Activated naive CD4-positive, alpha-beta T cell treated with anti-CD3 and anti-CD28 coated beads for 36 hours (primary cell): ENCODE measurements at regions not wholly inside any gene's neighbourhood (a gene's known extent, or its start where the extent isn't known, plus 50 kb on each side); places are given as distances from the start of the nearest gene placed in this dataset.

Experiments
- CTCF ChIA-PET: fragments of 350-600 bp; sonication (Branson Sonifier 250); formaldehyde crosslinking; loops from one replicate; lab custom pipeline; 2021; ENCODE audit warnings: antibody characterized with exemption; lab: Charles Lee
- DNase-seq: peaks from one replicate; pipeline ENCODE4 v3.0.0-alpha.2; 2020
- H3K27ac Mint-ChIP-seq: one replicate; pipeline ENCODE4 v1.8.0; 2021; ENCODE audit warnings: mild to moderate bottlenecking, mixed read lengths
- H3K27me3 Mint-ChIP-seq: one replicate; pipeline ENCODE4 v1.8.0; 2021; ENCODE audit warnings: low read depth, mixed read lengths
- H3K36me3 Mint-ChIP-seq: one replicate; pipeline ENCODE4 v1.8.0; 2021; ENCODE audit warnings: low read depth, mixed read lengths
- H3K4me1 Mint-ChIP-seq: one replicate; pipeline ENCODE4 v1.8.0; 2021; ENCODE audit warnings: low read depth, mixed read lengths
- H3K4me3 Mint-ChIP-seq: one replicate; pipeline ENCODE4 v1.8.0; 2021; ENCODE audit warnings: mild to moderate bottlenecking, moderate library complexity, mixed read lengths
- H3K9me3 Mint-ChIP-seq: one replicate; pipeline ENCODE4 v1.8.0; 2021; ENCODE audit warnings: mixed read lengths
- intact Hi-C: fragments of 100-400 bp; cut with micrococcal nuclease; formaldehyde crosslinking; loops from one replicate; pipeline ENCODE4 v1.15.1; 2023

GRCh38 chr14:26996246-26996645 lies 398.4 kb upstream of the NOVA1 start:
- Mint-ChIP-seq H3K4me3 (no peak overlapping the region), H3K4me1 (no peaks in the 10 kb centered on the region), H3K27ac (no peak overlapping the region), H3K36me3 (no peaks in the 10 kb centered on the region), H3K27me3 (no peaks in the 10 kb centered on the region), H3K9me3 (peaks cover 13% of the 10 kb centered on the region)
- no peak for DNase-seq
- CTCF ChIA-PET: no interaction called here
- intact Hi-C loops: no loop called here

DNA sequence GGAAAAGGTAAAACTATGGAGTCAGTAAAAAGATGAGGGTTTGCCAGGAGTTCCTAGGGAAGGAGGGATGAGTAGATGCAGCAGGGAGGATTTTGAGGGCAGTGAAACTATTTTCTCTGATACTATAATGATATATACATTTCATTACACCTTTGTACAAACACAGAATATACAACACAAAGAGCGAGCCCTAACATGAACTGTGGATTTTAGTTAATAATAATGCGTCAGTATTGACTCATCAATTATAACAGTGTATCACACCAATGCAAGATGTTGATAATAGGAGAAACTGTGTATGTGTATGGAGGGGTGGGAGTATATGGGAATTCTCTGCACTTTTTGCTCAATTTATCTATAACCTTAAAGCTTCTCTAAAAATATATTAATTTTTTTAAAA lies 404.3 kb upstream of the NOVA1 start:
- Mint-ChIP-seq H3K9me3 (peaks cover 20% of the 10 kb centered on the region), H3K4me3 (no peak overlapping the region), H3K27me3 (no peaks in the 10 kb centered on the region), H3K4me1 (no peaks in the 10 kb centered on the region), H3K27ac (no peak overlapping the region), H3K36me3 (no peaks in the 10 kb centered on the region)
- intact Hi-C loops: no loop called here
- CTCF ChIA-PET: no interaction called here
- no peak for DNase-seq

- intact Hi-C loops: no loop called here
- CTCF ChIA-PET: no interaction called here
These were observed 408.7 kb upstream of the NOVA1 start for GRCh38 chr14:27006570-27006969.

GRCh38 chr14:27008187-27008586 lies 410.4 kb upstream of the NOVA1 start:
- CTCF ChIA-PET: interaction anchor here (0.6 kb wide), 1 partner anchor 668 kb away, joined by 3 read pairs; no protein-coding TSS in a partner anchor
- no peak for DNase-seq
- peaks cover 21% of the 10 kb centered on the region for H3K9me3 Mint-ChIP-seq
- H3K4me1 Mint-ChIP-seq: no peaks in the 10 kb centered on the region
- no peak overlapping the region for H3K27ac Mint-ChIP-seq
- H3K36me3 Mint-ChIP-seq: no peaks in the 10 kb centered on the region
- no peak overlapping the region for H3K4me3 Mint-ChIP-seq
- no peaks in the 10 kb centered on the region for H3K27me3 Mint-ChIP-seq
- intact Hi-C loops: no loop called here

More at GRCh38 chr14:27006570-27006969, 408.7 kb upstream of the NOVA1 start:
- H3K27ac Mint-ChIP-seq: no peak overlapping the region
- no peaks in the 10 kb centered on the region for H3K27me3 Mint-ChIP-seq
- DNase-seq: no peak
- no peaks in the 10 kb centered on the region for H3K4me1 Mint-ChIP-seq
- H3K36me3 Mint-ChIP-seq: no peaks in the 10 kb centered on the region
- H3K4me3 Mint-ChIP-seq: no peak overlapping the region
- H3K9me3 Mint-ChIP-seq: peaks cover 23% of the 10 kb centered on the region

DNA sequence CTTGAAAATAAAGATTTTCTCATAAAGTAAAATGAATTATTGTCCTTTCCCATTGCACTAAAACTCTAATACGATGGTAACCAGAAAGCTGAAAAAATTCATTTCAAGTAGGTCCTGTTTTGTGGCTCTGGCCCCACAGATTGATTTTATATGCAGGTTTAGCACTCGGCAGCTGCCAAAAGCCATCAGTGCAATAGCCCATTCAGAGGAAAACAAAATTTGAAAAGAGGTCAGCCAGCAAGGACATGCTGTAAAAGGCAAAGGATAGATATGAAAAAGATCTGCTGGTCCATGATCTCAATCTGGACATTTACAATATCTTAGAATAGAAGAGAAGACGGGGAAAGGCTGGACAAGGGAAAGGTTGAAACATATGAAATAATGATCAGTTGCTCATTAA lies 414.8 kb upstream of the NOVA1 start:
- no peak for DNase-seq
- Mint-ChIP-seq H3K9me3 (peaks cover 10% of the 10 kb centered on the region), H3K27me3 (no peaks in the 10 kb centered on the region), H3K36me3 (no peaks in the 10 kb centered on the region), H3K4me1 (no peaks in the 10 kb centered on the region), H3K27ac (no peak overlapping the region), H3K4me3 (no peak overlapping the region)
- intact Hi-C loops: no loop called here
- CTCF ChIA-PET: no interaction called here

GRCh38 chr14:27013678-27014077 lies 415.8 kb upstream of the NOVA1 start:
- Mint-ChIP-seq H3K9me3 (peaks cover 5% of the 10 kb centered on the region), H3K27me3 (no peaks in the 10 kb centered on the region), H3K4me1 (no peaks in the 10 kb centered on the region), H3K4me3 (no peak overlapping the region), H3K36me3 (no peaks in the 10 kb centered on the region), H3K27ac (no peak overlapping the region)
- intact Hi-C loops: no loop called here
- DNase-seq: no peak
- CTCF ChIA-PET: no interaction called here

DNA sequence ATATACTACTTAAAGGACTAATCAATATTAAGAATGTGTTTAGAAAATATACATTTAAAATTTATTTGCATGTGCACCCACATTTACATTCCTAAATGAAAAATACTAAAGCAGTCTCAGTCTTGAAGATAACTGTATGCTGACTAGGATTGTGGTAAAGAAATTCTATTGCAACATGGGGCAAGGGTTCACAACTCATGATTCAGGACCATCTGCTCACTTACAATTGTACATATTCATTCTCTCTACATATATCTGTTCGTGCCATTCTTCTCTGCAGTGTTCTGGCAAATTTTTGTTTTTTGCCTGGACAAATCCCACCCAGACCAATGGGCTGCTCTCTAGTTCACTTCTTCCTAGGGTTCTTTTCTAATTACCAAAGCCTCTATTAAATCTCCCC lies 417.2 kb upstream of the NOVA1 start:
- DNase-seq: no peak
- intact Hi-C loops: no loop called here
- no peak overlapping the region for H3K4me3 Mint-ChIP-seq
- H3K36me3 Mint-ChIP-seq: no peaks in the 10 kb centered on the region
- H3K9me3 Mint-ChIP-seq: no peaks in the 10 kb centered on the region
- CTCF ChIA-PET: no interaction called here
- no peaks in the 10 kb centered on the region for H3K27me3 Mint-ChIP-seq
- H3K27ac Mint-ChIP-seq: no peak overlapping the region
- H3K4me1 Mint-ChIP-seq: no peaks in the 10 kb centered on the region

DNA sequence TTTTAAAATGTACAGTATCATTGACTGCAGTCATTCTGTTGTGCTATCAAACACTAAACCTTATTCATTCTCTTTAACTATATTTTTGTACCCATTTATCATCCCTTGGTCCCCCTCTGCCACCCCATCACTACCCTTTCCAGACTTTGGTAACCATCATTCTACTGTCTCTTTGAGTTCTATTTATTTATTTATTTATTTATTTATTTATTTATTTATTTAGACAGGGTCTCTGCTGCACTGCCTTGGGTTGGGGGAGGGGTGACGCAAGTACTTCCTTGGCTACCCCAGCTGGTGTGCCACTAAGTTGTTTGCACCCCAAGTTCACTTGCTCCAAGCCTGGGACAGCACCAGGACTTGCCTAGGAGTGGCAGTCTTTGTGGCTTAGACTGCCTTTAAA lies 427.8 kb upstream of the NOVA1 start:
- CTCF ChIA-PET: no interaction called here
- H3K36me3 Mint-ChIP-seq: no peaks in the 10 kb centered on the region
- H3K27ac Mint-ChIP-seq: no peak overlapping the region
- peaks cover 7% of the 10 kb centered on the region for H3K9me3 Mint-ChIP-seq
- no peaks in the 10 kb centered on the region for H3K4me1 Mint-ChIP-seq
- intact Hi-C loops: no loop called here
- no peak overlapping the region for H3K4me3 Mint-ChIP-seq
- no peaks in the 10 kb centered on the region for H3K27me3 Mint-ChIP-seq
- no peak for DNase-seq

GRCh38 chr14:27026097-27026496 lies 428.3 kb upstream of the NOVA1 start:
- H3K9me3 Mint-ChIP-seq: peaks cover 7% of the 10 kb centered on the region
- DNase-seq: no peak
- intact Hi-C loops: no loop called here
- H3K4me3 Mint-ChIP-seq: no peak overlapping the region
- CTCF ChIA-PET: no interaction called here
- H3K4me1 Mint-ChIP-seq: no peaks in the 10 kb centered on the region
- H3K27me3 Mint-ChIP-seq: no peaks in the 10 kb centered on the region
- H3K36me3 Mint-ChIP-seq: no peaks in the 10 kb centered on the region
- no peak overlapping the region for H3K27ac Mint-ChIP-seq

- Mint-ChIP-seq H3K36me3 (no peaks in the 10 kb centered on the region), H3K4me3 (no peak overlapping the region), H3K4me1 (no peaks in the 10 kb centered on the region), H3K27me3 (no peaks in the 10 kb centered on the region), H3K27ac (no peak overlapping the region), H3K9me3 (peaks cover 4% of the 10 kb centered on the region)
- intact Hi-C loops: no loop called here
- CTCF ChIA-PET: no interaction called here
- DNase-seq: no peak
These were observed 442.7 kb upstream of the NOVA1 start for GRCh38 chr14:27040552-27040951.

- H3K4me1 Mint-ChIP-seq: no peaks in the 10 kb centered on the region
- H3K27me3 Mint-ChIP-seq: no peaks in the 10 kb centered on the region
- intact Hi-C loops: no loop called here
- H3K27ac Mint-ChIP-seq: no peak overlapping the region
- no peak overlapping the region for H3K4me3 Mint-ChIP-seq
- H3K36me3 Mint-ChIP-seq: no peaks in the 10 kb centered on the region
- CTCF ChIA-PET: no interaction called here
- no peak for DNase-seq
- H3K9me3 Mint-ChIP-seq: peaks cover 17% of the 10 kb centered on the region
These were observed 451.9 kb upstream of the NOVA1 start for GRCh38 chr14:27049701-27050100.

GRCh38 chr14:27050208-27050607 lies 452.4 kb upstream of the NOVA1 start:
- CTCF ChIA-PET: no interaction called here
- intact Hi-C loops: no loop called here
- H3K27me3 Mint-ChIP-seq: no peaks in the 10 kb centered on the region
- H3K36me3 Mint-ChIP-seq: no peaks in the 10 kb centered on the region
- DNase-seq: no peak
- H3K27ac Mint-ChIP-seq: no peak overlapping the region
- H3K9me3 Mint-ChIP-seq: peaks cover 20% of the 10 kb centered on the region
- H3K4me1 Mint-ChIP-seq: no peaks in the 10 kb centered on the region
- no peak overlapping the region for H3K4me3 Mint-ChIP-seq

DNA sequence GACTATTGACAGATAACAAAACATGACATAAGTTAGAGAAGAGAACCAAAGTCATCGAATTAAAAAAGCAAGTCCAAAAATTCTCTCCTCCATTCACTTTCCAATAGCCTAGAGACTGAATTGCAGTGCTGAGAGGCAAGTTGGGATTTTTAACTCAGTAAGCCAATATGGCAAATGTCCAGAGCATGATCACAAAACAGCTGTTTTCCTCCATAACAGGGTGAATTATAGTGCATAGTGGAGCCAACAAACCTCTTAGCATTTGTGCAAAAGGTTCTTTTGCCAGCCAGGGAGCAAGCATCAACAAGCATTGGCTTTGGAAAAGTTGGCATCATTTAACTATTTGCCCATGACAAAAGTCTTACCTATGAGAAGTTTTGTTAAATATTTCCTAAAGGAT lies 458.8 kb upstream of the NOVA1 start:
- Mint-ChIP-seq H3K4me1 (no peaks in the 10 kb centered on the region), H3K9me3 (peaks cover 25% of the 10 kb centered on the region), H3K27me3 (no peaks in the 10 kb centered on the region), H3K27ac (no peak overlapping the region), H3K4me3 (no peak overlapping the region), H3K36me3 (no peaks in the 10 kb centered on the region)
- no peak for DNase-seq
- CTCF ChIA-PET: no interaction called here
- intact Hi-C loops: no loop called here

DNA sequence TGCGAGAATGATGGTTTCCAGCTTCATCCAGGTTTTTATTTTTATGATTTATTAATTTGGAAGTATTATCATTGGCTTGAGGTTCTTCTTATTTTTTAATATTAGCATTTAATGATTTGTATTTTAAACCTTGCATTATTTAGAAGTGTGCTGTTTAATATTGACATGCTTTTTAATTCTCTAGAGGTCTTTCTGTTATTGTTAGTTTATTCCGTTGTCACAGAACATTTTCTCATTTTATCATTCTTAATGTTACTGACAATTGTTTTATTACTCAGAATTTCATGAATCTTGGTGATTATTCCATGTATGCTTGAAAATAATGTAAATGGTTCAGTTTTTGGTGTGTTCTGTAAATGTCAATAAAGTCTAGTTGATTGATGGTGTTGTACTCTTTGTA lies 463.5 kb upstream of the NOVA1 start:
- Mint-ChIP-seq H3K36me3 (no peaks in the 10 kb centered on the region), H3K27me3 (no peaks in the 10 kb centered on the region), H3K9me3 (peaks cover 8% of the 10 kb centered on the region), H3K27ac (no peak overlapping the region), H3K4me3 (no peak overlapping the region), H3K4me1 (no peaks in the 10 kb centered on the region)
- intact Hi-C loops: no loop called here
- CTCF ChIA-PET: no interaction called here
- DNase-seq: no peak
